A673 (cell line): ENCODE measurements at regions not wholly inside any gene's neighbourhood (a gene's known extent, or its start where the extent isn't known, plus 50 kb on each side); places are given as distances from the start of the nearest gene placed in this dataset.

Experiments used
- CTCF ChIP-seq: fragments of 300-800, 200-600 bp; sonication (generic); conservative IDR thresholded peaks from 2 replicates; pipeline ENCODE4 v1.5.1; 2017; ENCODE audit warnings: low read depth, mild to moderate bottlenecking, antibody characterized with exemption, low read length, moderate library complexity, mixed read lengths
- EZH2 ChIP-seq: fragments of 200-600 bp; sonication (generic); IDR thresholded peaks from 2 replicates; pipeline ENCODE4 v1.6.1; 2017; ENCODE audit warnings: borderline replicate concordance, low read depth, mild to moderate bottlenecking, mixed read lengths, antibody characterized with exemption, low read length; ENCODE audit not compliant: poor library complexity, severe bottlenecking

DNA sequence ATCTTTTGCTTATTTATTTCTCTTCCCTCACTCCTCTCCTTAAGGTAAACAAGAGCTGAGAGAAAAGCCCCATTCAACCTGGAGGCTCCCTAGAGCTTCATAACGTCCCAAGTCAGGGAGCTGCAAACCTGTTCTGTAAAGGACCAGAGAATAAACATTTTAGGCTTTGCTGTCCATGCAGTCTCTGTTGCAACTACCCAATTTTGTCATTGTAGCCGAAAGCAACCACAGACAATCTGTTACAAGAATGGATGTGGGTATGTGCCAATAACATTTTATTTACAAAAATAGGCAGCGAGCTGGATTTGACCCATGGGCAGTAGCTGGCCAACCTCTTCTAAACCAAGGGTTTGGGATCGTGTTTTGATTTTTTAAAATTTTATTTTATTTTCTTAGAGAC lies 71.3 kb upstream of the TBL1X start:
- TF ChIP-seq CTCF (no peak), EZH2 (no peak)
